Skeletal muscle satellite cell (primary cell): ENCODE measurements at regions not wholly inside any gene's neighbourhood (a gene's known extent, or its start where the extent isn't known, plus 50 kb on each side); places are given as distances from the start of the nearest gene placed in this dataset.
"Not testable (repeated sequence)": the region's sequence is repeated elsewhere in the genome, so short reads cannot be mapped to it uniquely, and the experiment has no call there.

Source experiments
- H3K27me3 ChIP-seq: 2 replicates; pipeline ENCODE4 v1.7.0; 2013; ENCODE audit warnings: low read length; ENCODE audit not compliant: control insufficient read depth, insufficient read depth
- H3K36me3 ChIP-seq: 2 replicates; pipeline ENCODE4 v1.7.0; 2013; ENCODE audit warnings: mild to moderate bottlenecking, control low read depth, low read length; ENCODE audit not compliant: insufficient read depth
- H3K4me1 ChIP-seq: 2 replicates; pipeline ENCODE4 v1.7.0; 2013; ENCODE audit warnings: low read length; ENCODE audit not compliant: control insufficient read depth, insufficient read depth
- H3K4me2 ChIP-seq: 2 replicates; pipeline ENCODE4 v1.7.0; 2013; ENCODE audit warnings: mild to moderate bottlenecking, low read length
- H3K4me3 ChIP-seq: 2 replicates; pipeline ENCODE4 v1.7.0; 2013; ENCODE audit warnings: low read length
- H3K9ac ChIP-seq: 2 replicates; pipeline ENCODE4 v1.7.0; 2013; ENCODE audit warnings: mild to moderate bottlenecking, low read depth, low read length, moderate library complexity
- H3K9me3 ChIP-seq: replicated peaks from 2 replicates; pipeline ENCODE4 v1.7.0; 2013; ENCODE audit warnings: mild to moderate bottlenecking, control low read depth, low read length

DNA sequence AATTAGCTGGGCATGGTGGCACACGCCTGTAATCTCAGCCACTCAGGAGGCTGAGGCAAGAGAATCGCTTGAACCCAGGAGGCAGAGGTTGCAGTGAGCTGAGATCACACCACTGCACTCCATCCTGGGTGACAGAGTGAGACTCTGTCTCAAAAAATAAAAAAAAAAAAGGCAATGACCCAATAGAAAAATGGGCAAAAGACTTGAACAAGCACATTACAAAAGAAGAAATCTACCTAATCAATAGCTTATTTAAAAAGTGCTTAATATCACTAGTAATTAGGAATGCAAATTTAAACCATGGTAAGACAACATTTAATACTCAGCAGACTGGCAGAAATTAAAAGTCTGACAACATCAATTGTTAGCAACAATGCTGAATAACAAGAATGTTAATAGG lies 163.6 kb upstream of the C11orf58 start:
- H3K9me3 ChIP-seq, H3K4me2 ChIP-seq, H3K9ac ChIP-seq, H3K4me3 ChIP-seq, H3K4me1 ChIP-seq, H3K36me3 ChIP-seq, H3K27me3 ChIP-seq: not testable (repeated sequence)

DNA sequence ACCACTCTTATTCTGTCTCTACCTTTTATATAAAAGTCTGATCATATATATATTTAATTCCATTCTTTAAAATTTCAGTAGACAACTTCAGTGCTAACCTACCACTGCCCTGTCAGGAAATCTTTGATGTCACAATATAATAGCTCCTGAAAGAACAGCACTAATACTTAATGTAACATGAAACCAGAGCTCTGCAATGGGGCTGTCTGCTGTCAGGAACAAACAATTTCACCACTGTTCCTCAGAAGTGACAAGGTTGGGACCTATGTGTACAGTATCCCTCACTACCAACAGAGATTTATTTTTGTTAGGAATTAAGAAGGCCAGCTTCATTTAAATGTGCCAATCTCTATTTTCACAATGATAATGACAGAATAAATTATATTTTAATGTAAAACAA lies 165.5 kb upstream of the C11orf58 start:
- H3K4me3 ChIP-seq: no peak overlapping the region
- H3K9me3 ChIP-seq: no peaks in the 10 kb centered on the region
- H3K4me1 ChIP-seq: no peaks in the 10 kb centered on the region
- H3K36me3 ChIP-seq: no peaks in the 10 kb centered on the region
- no peak overlapping the region for H3K4me2 ChIP-seq
- H3K9ac ChIP-seq: no peak overlapping the region
- H3K27me3 ChIP-seq: no peaks in the 10 kb centered on the region

DNA sequence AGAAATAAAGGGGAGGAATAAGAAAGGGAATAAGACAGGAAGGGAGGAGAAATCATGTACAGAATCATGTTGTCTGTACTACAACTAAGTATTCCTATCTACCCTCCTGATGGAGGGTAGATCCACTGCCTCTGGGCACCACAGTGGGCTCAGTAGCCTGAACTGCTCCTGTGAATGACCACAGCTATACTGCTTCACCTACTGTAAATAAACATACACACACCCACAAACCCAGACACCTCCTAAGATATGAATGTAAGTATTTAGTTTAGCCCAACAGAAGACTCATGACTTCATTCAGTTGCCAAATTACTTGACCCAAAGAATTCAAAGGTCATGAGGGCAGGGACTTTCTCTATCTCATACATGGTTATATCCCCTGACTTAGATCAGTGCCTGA lies 177.3 kb upstream of the C11orf58 start:
- Histone ChIP-seq H3K9me3 (no peaks in the 10 kb centered on the region), H3K4me3 (no peak overlapping the region), H3K4me2 (no peak overlapping the region), H3K9ac (no peak overlapping the region), H3K36me3 (no peaks in the 10 kb centered on the region), H3K27me3 (no peaks in the 10 kb centered on the region), H3K4me1 (no peaks in the 10 kb centered on the region)

DNA sequence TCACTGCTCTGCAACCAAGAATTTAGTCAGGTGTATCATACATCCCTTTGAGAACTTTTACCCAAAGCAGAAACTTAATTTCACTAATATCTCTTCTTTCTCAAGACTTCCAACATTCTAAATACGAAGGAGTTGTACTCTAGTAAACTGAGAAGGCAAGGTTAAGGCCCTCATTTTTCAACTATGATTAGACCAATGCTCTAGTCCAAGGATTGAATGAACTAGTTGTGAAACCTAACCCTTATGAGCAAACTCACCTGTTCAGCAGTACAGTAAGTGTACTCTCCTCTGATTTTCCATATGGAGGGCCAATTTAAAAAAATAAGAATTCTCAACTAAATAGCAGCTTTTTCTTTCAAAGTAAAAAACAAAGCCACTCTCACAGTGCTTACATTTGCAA lies 180.0 kb upstream of the C11orf58 start:
- H3K4me3 ChIP-seq: no peak overlapping the region
- no peaks in the 10 kb centered on the region for H3K36me3 ChIP-seq
- H3K27me3 ChIP-seq: no peaks in the 10 kb centered on the region
- H3K4me1 ChIP-seq: no peaks in the 10 kb centered on the region
- H3K9ac ChIP-seq: no peak overlapping the region
- H3K4me2 ChIP-seq: no peak overlapping the region
- no peaks in the 10 kb centered on the region for H3K9me3 ChIP-seq

DNA sequence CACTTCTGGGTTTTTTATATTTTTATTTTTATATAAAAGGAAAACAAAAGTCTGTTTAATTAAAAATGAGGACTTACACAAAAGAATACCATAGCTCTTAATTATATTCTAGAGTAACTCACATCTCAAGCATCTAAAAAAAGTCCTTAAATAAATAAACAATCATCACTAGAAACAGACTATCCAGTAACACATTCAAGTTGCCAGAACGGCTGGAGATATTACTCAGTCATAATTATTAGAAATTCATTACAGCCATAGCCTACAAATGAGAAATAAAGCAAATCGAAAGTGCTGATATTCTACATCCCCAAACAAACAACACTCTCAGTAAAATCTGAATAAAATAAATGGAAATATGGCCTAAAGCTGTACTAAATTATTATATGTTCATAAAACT lies 182.5 kb upstream of the C11orf58 start:
- no peak overlapping the region for H3K9ac ChIP-seq
- H3K36me3 ChIP-seq: no peaks in the 10 kb centered on the region
- H3K27me3 ChIP-seq: no peaks in the 10 kb centered on the region
- H3K4me3 ChIP-seq: no peak overlapping the region
- no peak overlapping the region for H3K4me2 ChIP-seq
- no peaks in the 10 kb centered on the region for H3K9me3 ChIP-seq
- H3K4me1 ChIP-seq: no peaks in the 10 kb centered on the region

DNA sequence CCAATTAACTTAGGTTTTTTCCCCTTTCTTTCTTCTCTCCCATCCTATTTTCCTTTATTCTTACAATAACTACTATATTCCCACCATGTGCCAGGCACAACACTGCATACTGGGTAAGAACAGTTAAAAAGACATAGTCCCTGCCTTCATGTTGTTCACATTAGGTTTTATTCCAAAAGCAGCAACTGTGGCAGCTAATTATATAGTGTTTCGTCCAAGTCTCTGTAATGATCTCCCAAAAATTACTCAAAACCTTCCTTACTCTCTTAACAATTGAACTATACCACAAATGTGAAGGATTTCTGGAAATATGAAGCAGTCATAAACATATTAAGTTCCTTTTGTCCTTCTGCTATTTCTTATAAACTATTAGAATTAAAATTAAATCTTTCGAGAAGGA lies 184.1 kb upstream of the C11orf58 start:
- no peak overlapping the region for H3K4me2 ChIP-seq
- H3K27me3 ChIP-seq: no peaks in the 10 kb centered on the region
- no peaks in the 10 kb centered on the region for H3K36me3 ChIP-seq
- H3K9ac ChIP-seq: no peak overlapping the region
- H3K4me1 ChIP-seq: no peaks in the 10 kb centered on the region
- H3K4me3 ChIP-seq: no peak overlapping the region
- no peaks in the 10 kb centered on the region for H3K9me3 ChIP-seq

DNA sequence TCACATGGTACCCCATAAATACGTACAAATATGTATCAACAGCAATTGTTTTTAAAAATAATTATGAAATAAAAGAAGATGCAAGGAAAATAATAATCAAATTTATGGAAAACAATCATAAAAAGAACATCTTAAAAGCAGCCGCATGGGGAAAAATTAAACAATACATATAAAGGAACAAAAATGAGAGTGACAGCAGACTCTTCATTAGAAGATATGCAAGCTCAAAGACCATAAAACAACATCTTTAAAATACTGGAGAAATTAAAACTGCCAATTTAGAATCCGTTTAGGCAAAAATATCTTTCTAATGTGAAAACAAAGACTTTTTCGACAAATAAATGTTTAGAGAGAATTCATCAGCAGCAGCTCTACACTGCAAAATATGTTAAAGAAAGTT lies 190.6 kb upstream of the C11orf58 start:
- H3K9me3 ChIP-seq: no peaks in the 10 kb centered on the region
- H3K36me3 ChIP-seq: no peaks in the 10 kb centered on the region
- no peaks in the 10 kb centered on the region for H3K27me3 ChIP-seq
- H3K9ac ChIP-seq: no peak overlapping the region
- no peak overlapping the region for H3K4me2 ChIP-seq
- H3K4me1 ChIP-seq: no peaks in the 10 kb centered on the region
- H3K4me3 ChIP-seq: no peak overlapping the region

DNA sequence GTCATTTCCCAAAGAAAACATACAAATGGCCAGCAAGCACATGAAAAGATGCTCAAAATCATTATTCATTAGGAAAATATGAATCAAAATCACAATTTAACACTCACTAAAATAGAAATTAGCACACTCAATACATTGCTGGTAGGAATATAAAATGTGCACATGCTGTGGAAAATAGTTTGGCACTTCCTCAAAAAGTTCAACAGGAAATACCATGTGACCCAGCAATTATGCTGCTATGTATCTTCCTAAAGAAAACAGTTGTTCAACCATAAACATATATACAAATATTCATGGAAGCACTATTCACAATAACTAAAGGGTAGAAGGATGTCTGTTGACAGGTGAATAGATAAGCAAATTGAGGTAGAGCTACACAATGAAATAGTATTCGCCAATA lies 187.3 kb upstream of the SOX6 start:
- Histone ChIP-seq H3K9ac (no peak overlapping the region), H3K4me2 (no peak overlapping the region), H3K36me3 (no peaks in the 10 kb centered on the region), H3K27me3 (no peaks in the 10 kb centered on the region), H3K4me1 (no peaks in the 10 kb centered on the region), H3K9me3 (no peaks in the 10 kb centered on the region), H3K4me3 (no peak overlapping the region)

DNA sequence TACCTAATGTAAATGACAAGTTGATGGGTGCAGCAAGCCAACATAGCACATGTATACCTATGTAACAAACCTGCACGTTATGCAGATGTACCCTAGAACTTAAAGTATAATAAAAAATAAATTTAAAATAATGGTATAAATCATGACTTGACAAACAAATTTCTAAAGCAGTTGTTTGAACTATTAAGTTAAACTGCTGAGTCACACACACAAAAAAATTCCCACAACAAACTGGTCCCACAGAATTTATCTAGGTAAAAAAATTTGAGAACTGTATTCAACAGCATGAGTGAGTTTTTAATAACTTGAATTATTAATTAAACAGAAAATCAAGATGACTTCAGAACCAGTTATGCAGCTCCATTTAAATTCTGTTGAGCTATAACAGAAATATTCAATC lies 186.0 kb upstream of the SOX6 start:
- Histone ChIP-seq H3K4me1 (no peaks in the 10 kb centered on the region), H3K9me3 (no peaks in the 10 kb centered on the region), H3K36me3 (no peaks in the 10 kb centered on the region), H3K9ac (no peak overlapping the region), H3K4me2 (no peak overlapping the region), H3K27me3 (no peaks in the 10 kb centered on the region), H3K4me3 (no peak overlapping the region)

DNA sequence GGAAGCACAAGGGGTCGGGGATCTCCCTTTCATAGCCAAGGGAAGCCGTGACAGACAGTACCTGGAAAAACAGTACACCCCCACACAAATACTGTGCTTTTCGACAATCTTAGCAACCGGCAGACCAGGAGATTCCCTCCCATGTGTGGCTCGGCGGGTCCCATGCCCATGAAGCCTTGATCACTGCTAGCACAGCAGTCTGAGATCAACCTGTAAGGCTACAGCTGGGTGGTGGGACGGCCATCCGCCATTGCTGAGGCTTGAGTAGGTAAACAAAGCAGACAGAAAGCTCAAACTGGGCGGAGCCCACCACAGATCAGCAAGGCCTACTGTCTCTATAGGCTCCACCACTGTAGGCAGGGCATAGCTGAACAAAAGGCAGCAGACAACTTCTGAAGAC lies 180.2 kb upstream of the SOX6 start:
- Histone ChIP-seq H3K27me3 (no peaks in the 10 kb centered on the region), H3K4me1 (no peaks in the 10 kb centered on the region), H3K9me3 (no peaks in the 10 kb centered on the region), H3K4me2 (no peak overlapping the region), H3K9ac (no peak overlapping the region), H3K36me3 (no peaks in the 10 kb centered on the region), H3K4me3 (no peak overlapping the region)

DNA sequence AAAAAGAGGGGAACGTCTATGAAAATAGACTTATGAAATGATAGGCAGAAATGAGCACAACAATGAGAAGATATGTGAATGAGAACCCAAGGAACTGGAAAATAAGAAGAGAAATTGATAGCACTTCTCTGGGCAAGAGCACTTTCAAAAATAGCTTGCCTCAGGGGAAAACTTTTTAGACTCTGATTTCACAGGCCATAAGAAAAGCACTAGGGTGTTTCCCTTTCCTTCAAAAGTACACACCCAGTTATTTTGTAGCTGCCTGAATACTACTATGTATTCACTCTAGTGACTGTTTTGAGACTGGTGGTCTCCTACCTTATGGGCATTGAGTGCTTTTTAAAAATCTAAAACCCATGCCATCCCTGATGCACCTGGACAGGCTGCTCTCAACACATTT lies 172.3 kb upstream of the SOX6 start:
- H3K4me2 ChIP-seq: no peak overlapping the region
- H3K9me3 ChIP-seq: no peaks in the 10 kb centered on the region
- H3K4me1 ChIP-seq: no peaks in the 10 kb centered on the region
- H3K9ac ChIP-seq: no peak overlapping the region
- H3K36me3 ChIP-seq: no peaks in the 10 kb centered on the region
- no peak overlapping the region for H3K4me3 ChIP-seq
- no peaks in the 10 kb centered on the region for H3K27me3 ChIP-seq

DNA sequence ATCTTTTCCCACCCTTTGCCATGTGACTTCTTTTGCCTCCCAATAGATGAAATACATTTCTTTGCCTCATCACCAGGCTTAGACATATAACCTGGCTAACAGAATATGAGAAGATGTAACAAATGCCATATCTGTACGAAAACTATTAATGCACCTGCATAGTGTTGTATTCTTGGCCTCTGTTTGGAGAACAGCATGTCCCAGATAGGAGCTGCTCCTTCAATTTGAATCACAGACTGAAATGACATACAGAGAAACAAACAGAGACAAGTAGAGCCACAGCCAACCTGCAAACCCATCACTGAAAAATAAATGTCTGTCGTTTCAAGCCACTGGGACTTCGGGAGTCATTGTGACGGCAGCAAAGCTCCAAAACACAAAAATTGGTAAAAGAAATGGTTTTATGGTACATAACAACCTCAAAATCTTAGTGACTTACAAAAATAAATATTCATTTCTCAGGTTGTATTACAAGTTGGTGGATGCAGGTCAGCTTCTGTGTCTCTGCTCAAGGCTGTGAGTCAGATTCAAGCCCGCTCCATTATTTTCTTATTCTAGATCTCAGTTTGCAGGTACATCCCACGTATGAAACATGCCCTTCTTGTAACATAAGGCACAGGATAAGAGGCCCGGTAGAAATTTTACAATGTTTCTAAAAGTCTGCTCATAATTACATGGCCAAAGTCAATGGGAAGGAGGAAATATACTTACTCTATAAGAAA lies 171.3 kb upstream of the SOX6 start:
- Histone ChIP-seq H3K27me3 (no peaks in the 10 kb centered on the region), H3K4me2 (no peak overlapping the region), H3K9me3 (no peaks in the 10 kb centered on the region), H3K4me3 (no peak overlapping the region), H3K9ac (no peak overlapping the region), H3K36me3 (no peaks in the 10 kb centered on the region), H3K4me1 (no peaks in the 10 kb centered on the region)
